ENCODE measurements at regions not wholly inside any gene's neighbourhood (a gene's known extent, or its start where the extent isn't known, plus 50 kb on each side); places are given as distances from the start of the nearest gene placed in this dataset.

DNA sequence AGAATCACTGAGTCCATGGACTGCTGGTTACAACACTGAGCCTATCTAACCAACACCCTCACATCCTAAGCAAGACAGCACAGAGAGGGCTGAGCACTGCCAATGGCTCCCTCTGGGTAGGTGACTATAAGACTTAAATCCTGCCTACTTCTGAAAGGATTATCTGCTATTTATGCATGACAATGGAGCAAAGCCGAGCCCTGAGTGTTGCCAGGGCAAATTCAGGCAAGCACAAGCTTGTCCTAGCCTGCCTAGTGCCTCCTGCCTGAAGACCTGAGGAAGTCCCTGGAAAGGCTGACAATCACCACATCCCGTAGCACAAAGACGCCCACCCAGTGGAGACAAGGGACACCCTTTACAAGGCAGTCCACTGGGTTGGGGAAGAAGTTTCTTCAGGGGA is 129.7 kb downstream of the OSR1 start:
- no peak overlapping the region for H3K4me3 ChIP-seq (ENCODE audit: low read length)
- H3K9ac ChIP-seq (ENCODE audit: low read length) = no peak overlapping the region
- H3K9me2 ChIP-seq (ENCODE audit: insufficient read depth, low read length) = no peaks in the 10 kb centered on the region
- H4K20me1 ChIP-seq (ENCODE audit: insufficient read depth) = no peaks in the 10 kb centered on the region
- no peaks in the 10 kb centered on the region for H3K27me3 ChIP-seq (ENCODE audit: insufficient read depth, low read depth, low read length)
- no peaks in the 10 kb centered on the region for H3F3A ChIP-seq (ENCODE audit: insufficient read depth, low read length, poor library complexity, severe bottlenecking)
- no peaks in the 10 kb centered on the region for H3K36me3 ChIP-seq (ENCODE audit: insufficient read depth, low read length)
- H3K9me3 ChIP-seq (ENCODE audit: low read length) = no peaks in the 10 kb centered on the region
- H2AFZ ChIP-seq (ENCODE audit: low read depth, low read length) = no peak overlapping the region
- no peak overlapping the region for H3K27ac ChIP-seq (ENCODE audit: low read length)
- no peaks in the 10 kb centered on the region for H3K79me2 ChIP-seq (replicated peaks; ENCODE audit: insufficient read depth, low read length)
- H3K4me2 ChIP-seq (ENCODE audit: low read length) = no peak overlapping the region
- TF ChIP-seq TAF1 (IDR thresholded peaks at IDR 0.05; ENCODE audit: low read depth) = no peak
- TF ChIP-seq MXI1 (conservative IDR thresholded peaks at IDR 0.05; ENCODE audit: poor library complexity, severe bottlenecking) = no peak
- TF ChIP-seq EZH2 (IDR thresholded peaks at IDR 0.05; ENCODE audit: borderline replicate concordance, insufficient read depth, low read length, poor library complexity, severe bottlenecking) = no peak
- TF ChIP-seq CTCF (IDR thresholded peaks at IDR 0.05; ENCODE audit: poor library complexity, severe bottlenecking) = no peak
- TF ChIP-seq RAD21 (conservative IDR thresholded peaks at IDR 0.05) = no peak
- no peak for TF ChIP-seq EP300 (conservative IDR thresholded peaks at IDR 0.05; ENCODE audit: poor library complexity, severe bottlenecking)
- TF ChIP-seq, protein P1, sequence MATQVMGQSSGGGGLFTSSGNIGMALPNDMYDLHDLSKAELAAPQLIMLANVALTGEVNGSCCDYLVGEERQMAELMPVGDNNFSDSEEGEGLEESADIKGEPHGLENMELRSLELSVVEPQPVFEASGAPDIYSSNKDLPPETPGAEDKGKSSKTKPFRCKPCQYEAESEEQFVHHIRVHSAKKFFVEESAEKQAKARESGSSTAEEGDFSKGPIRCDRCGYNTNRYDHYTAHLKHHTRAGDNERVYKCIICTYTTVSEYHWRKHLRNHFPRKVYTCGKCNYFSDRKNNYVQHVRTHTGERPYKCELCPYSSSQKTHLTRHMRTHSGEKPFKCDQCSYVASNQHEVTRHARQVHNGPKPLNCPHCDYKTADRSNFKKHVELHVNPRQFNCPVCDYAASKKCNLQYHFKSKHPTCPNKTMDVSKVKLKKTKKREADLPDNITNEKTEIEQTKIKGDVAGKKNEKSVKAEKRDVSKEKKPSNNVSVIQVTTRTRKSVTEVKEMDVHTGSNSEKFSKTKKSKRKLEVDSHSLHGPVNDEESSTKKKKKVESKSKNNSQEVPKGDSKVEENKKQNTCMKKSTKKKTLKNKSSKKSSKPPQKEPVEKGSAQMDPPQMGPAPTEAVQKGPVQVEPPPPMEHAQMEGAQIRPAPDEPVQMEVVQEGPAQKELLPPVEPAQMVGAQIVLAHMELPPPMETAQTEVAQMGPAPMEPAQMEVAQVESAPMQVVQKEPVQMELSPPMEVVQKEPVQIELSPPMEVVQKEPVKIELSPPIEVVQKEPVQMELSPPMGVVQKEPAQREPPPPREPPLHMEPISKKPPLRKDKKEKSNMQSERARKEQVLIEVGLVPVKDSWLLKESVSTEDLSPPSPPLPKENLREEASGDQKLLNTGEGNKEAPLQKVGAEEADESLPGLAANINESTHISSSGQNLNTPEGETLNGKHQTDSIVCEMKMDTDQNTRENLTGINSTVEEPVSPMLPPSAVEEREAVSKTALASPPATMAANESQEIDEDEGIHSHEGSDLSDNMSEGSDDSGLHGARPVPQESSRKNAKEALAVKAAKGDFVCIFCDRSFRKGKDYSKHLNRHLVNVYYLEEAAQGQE (IDR thresholded peaks at IDR 0.05; ENCODE audit: borderline replicate concordance) = no peak
- TF ChIP-seq SMC3 (conservative IDR thresholded peaks at IDR 0.05; ENCODE audit: poor library complexity) = no peak

GRCh38 chr2:19228181-19228593 is 130.2 kb downstream of the OSR1 start:
- H4K20me1 ChIP-seq (ENCODE audit: insufficient read depth) = no peaks in the 10 kb centered on the region
- no peaks in the 10 kb centered on the region for H3F3A ChIP-seq (ENCODE audit: insufficient read depth, low read length, poor library complexity, severe bottlenecking)
- no peak overlapping the region for H2AFZ ChIP-seq (ENCODE audit: low read depth, low read length)
- H3K4me3 ChIP-seq (ENCODE audit: low read length) = no peak overlapping the region
- H3K27me3 ChIP-seq (ENCODE audit: insufficient read depth, low read depth, low read length) = no peaks in the 10 kb centered on the region
- no peak overlapping the region for H3K27ac ChIP-seq (ENCODE audit: low read length)
- H3K9ac ChIP-seq (ENCODE audit: low read length) = no peak overlapping the region
- TF ChIP-seq MXI1 (conservative IDR thresholded peaks at IDR 0.05; ENCODE audit: poor library complexity, severe bottlenecking) (no peak), RAD21 (conservative IDR thresholded peaks at IDR 0.05) (no peak), SMC3 (conservative IDR thresholded peaks at IDR 0.05; ENCODE audit: poor library complexity) (no peak), EP300 (conservative IDR thresholded peaks at IDR 0.05; ENCODE audit: poor library complexity, severe bottlenecking) (no peak), CTCF (IDR thresholded peaks at IDR 0.05; ENCODE audit: poor library complexity, severe bottlenecking) (no peak), POLR2AphosphoS5 (IDR thresholded peaks at IDR 0.05) (no peak), TAF1 (IDR thresholded peaks at IDR 0.05; ENCODE audit: low read depth) (no peak), EZH2 (IDR thresholded peaks at IDR 0.05; ENCODE audit: borderline replicate concordance, insufficient read depth, low read length, poor library complexity, severe bottlenecking) (no peak)
- TF ChIP-seq, protein P1 (IDR thresholded peaks at IDR 0.05; ENCODE audit: borderline replicate concordance) = no peak
- H3K9me3 ChIP-seq (ENCODE audit: low read length) = no peaks in the 10 kb centered on the region
- H3K36me3 ChIP-seq (ENCODE audit: insufficient read depth, low read length) = no peaks in the 10 kb centered on the region
- no peaks in the 10 kb centered on the region for H3K79me2 ChIP-seq (replicated peaks; ENCODE audit: insufficient read depth, low read length)
- no peaks in the 10 kb centered on the region for H3K9me2 ChIP-seq (ENCODE audit: insufficient read depth, low read length)
- H3K4me2 ChIP-seq (ENCODE audit: low read length) = no peak overlapping the region

Data from neural cell (in vitro differentiated cells).